HFF-Myc (cell line): ENCODE measurements at regions not wholly inside any gene's neighbourhood (a gene's known extent, or its start where the extent isn't known, plus 50 kb on each side); places are given as distances from the start of the nearest gene placed in this dataset.
"Not testable (repeated sequence)": the region's sequence is repeated elsewhere in the genome, so short reads cannot be mapped to it uniquely, and the experiment has no call there.

Source experiments
- DNase-seq: peaks from one replicate; pipeline ENCODE4 v3.0.0-alpha.2; 2011; ENCODE audit warnings: low read depth; ENCODE audit errors: extremely low read depth
- H3K4me3 ChIP-seq: replicated peaks from 2 replicates; pipeline ENCODE4 v1.5.1; 2011; ENCODE audit warnings: low read depth, mild to moderate bottlenecking, control low read depth, low read length
- CTCF ChIP-seq: IDR thresholded peaks from 2 replicates; pipeline ENCODE4 v1.5.1; 2012; ENCODE audit warnings: mild to moderate bottlenecking, low read depth, low read length, control low read depth; ENCODE audit errors: missing control alignments

- H3K4me3 ChIP-seq, result no peak overlapping the region
- DNase-seq, result no peak
- TF ChIP-seq CTCF, result no peak
Observed at GRCh38 chr5:112535356-112535755, 116.3 kb upstream of the EPB41L4A start.

- not testable (repeated sequence) for H3K4me3 ChIP-seq, DNase-seq
Observed at GRCh38 chr5:112544558-112544957, 125.5 kb upstream of the EPB41L4A start.

GRCh38 chr5:112546946-112547592, 128.0 kb upstream of the EPB41L4A start:
- no peak for DNase-seq
- TF ChIP-seq CTCF, result no peak
- no peak overlapping the region for H3K4me3 ChIP-seq

GRCh38 chr5:112548246-112548881, 129.3 kb upstream of the EPB41L4A start:
- TF ChIP-seq CTCF, result no peak
- no peak for DNase-seq
- no peak overlapping the region for H3K4me3 ChIP-seq

- TF ChIP-seq CTCF, result no peak
- H3K4me3 ChIP-seq, result no peak overlapping the region
- DNase-seq, result no peak
Observed at GRCh38 chr5:112549127-112549526, 130.1 kb upstream of the EPB41L4A start.

GRCh38 chr5:112549605-112550166, 130.6 kb upstream of the EPB41L4A start:
- DNase-seq, result no peak
- H3K4me3 ChIP-seq, result no peak overlapping the region
- TF ChIP-seq CTCF, result no peak

GRCh38 chr5:112551419-112552032, 132.4 kb upstream of the EPB41L4A start:
- DNase-seq, result peak; percentile 33
- no peak overlapping the region for H3K4me3 ChIP-seq
- TF ChIP-seq CTCF, result peak; percentile 61
